ENCODE measurements at regions not wholly inside any gene's neighbourhood (a gene's known extent, or its start where the extent isn't known, plus 50 kb on each side); places are given as distances from the start of the nearest gene placed in this dataset.

DNA sequence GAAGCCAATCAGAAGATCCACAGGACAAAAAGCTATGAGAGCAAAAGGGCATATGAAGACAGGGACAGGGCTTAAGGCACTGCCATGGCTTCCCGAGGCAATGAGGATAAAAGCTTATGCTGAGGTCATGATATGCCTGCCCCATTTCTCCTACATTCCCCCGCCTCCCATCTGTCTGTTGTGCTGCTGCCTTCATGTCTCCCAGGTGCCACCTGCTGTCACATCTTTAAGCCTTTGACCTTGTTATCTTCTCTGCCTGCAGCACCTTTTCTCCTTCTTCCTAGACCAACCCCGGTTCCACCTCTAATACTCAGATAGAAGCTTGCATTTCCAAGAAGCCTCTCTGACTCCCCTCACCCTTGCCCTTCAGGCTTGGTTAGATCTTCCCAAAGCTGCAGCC is 213.8 kb downstream of the ARRDC4 start (continued):
- no peak for TF ChIP-seq ZBTB26 (CRISPR knock-in tag; IDR thresholded peaks at IDR 0.05)
- TF ChIP-seq SIRT6 (IDR thresholded peaks at IDR 0.05; ENCODE audit: low read depth, low read length): no peak
- no peak for TF ChIP-seq NCOA4 (IDR thresholded peaks at IDR 0.05; ENCODE audit: partially characterized antibody)

DNA sequence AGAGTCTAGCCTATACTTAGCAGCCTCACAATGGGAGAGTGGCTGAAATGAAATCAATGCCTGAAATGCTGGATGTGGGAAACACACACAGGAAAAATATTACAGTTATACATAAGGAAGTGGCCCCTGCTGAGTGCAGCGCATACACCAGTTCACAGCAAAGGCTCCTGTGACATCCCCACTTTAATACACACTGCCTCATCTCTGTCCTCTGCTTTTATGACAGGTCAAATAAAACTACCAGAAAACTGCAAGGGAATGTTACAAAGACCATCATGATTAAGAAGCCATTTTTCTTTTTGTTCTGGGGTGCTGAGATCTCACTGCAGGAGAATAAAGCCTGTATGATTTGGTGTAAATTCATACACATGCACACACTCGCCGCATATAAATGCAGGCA is 214.3 kb downstream of the ARRDC4 start:
- POLR2A ChIA-PET: no interaction called here
- in situ Hi-C loops (cut with MboI): loop anchor here (10.0 kb wide), 1 partner anchor 270 kb away; no protein-coding TSS in a partner anchor

More for the DNA sequence above, 214.3 kb downstream of the ARRDC4 start:
- TF ChIP-seq CHCHD3 (CRISPR knock-in tag; IDR thresholded peaks at IDR 0.05) (no peak), JUN (IDR thresholded peaks at IDR 0.05; ENCODE audit: borderline replicate concordance, low read depth, low read length) (no peak), JUN (CRISPR knock-in tag; IDR thresholded peaks at IDR 0.05; ENCODE audit: borderline replicate concordance) (no peak), MED1 (CRISPR knock-in tag; IDR thresholded peaks at IDR 0.05; ENCODE audit: borderline replicate concordance) (no peak), MCM5 (IDR thresholded peaks at IDR 0.05; ENCODE audit: low read depth) (no peak), DACH1 (IDR thresholded peaks at IDR 0.05; ENCODE audit: partially characterized antibody) (no peak)
- CTCF ChIA-PET (ENCODE audit: low intra/inter-chr PET ratio): no interaction called here
- no peaks in the 10 kb centered on the region for H3K36me3 ChIP-seq (ENCODE audit: control insufficient read depth, insufficient read depth, low read length)
- DNase-seq (ENCODE audit: extremely low read depth in 1 of 4, low spot score in 3 of 4) (no peak), ATAC-seq (no peak), FAIRE-seq (no peak)
- no peak overlapping the region for H3K27ac ChIP-seq (ENCODE audit: extremely low read depth, low read depth, low read length)
- H3K79me2 ChIP-seq (ENCODE audit: control insufficient read depth, insufficient read depth, low read length): no peaks in the 10 kb centered on the region
- H3K4me1 ChIP-seq (replicated peaks in 1 of 2; ENCODE audit: control insufficient read depth in 2 of 2, insufficient read depth in 2 of 2, low read length in 2 of 2): no peaks in the 10 kb centered on the region
- no TSS peak for BruUV-seq (replicated peaks)
- H4K20me1 ChIP-seq (replicated peaks; ENCODE audit: control insufficient read depth, insufficient read depth, low read length): no peaks in the 10 kb centered on the region
- H3K9me3 ChIP-seq (replicated peaks; ENCODE audit: control insufficient read depth, insufficient read depth, low read depth, low read length): no peaks in the 10 kb centered on the region
- H3K27me3 ChIP-seq (ENCODE audit: control insufficient read depth in 2 of 2, insufficient read depth in 2 of 2, low read length in 2 of 2): no peaks in the 10 kb centered on the region
- no peak overlapping the region for H2AFZ ChIP-seq (ENCODE audit: low read depth, low read length)
- H3K4me3 ChIP-seq: no peak overlapping the region
- intact Hi-C loops (cut with micrococcal nuclease): no loop called here
- no peak overlapping the region for H3K4me2 ChIP-seq (ENCODE audit: insufficient read depth, low read length)
- H3K9me1 ChIP-seq (ENCODE audit: control insufficient read depth, insufficient read depth, low read length): no peaks in the 10 kb centered on the region
- no peak overlapping the region for H3K9ac ChIP-seq (ENCODE audit: insufficient read depth in 1 of 2, low read depth in 2 of 2, low read length in 2 of 2)
- 0% methylated on average over 3 of the region's 3 CpGs for WGBS (ENCODE audit: insufficient coverage, low coverage, missing lambda C conversion rate)
